Embryonic facial prominence (tissue), 1 donor: ENCODE measurements at regions not wholly inside any gene's neighbourhood (a gene's known extent, or its start where the extent isn't known, plus 50 kb on each side); places are given as distances from the start of the nearest gene placed in this dataset.
"Not testable (repeated sequence)": the region's sequence is repeated elsewhere in the genome, so short reads cannot be mapped to it uniquely, and the experiment has no call there.

Experiments
- DNase-seq: peaks from one replicate; pipeline ENCODE4 v3.0.0-alpha.2; 2016; ENCODE audit errors: extremely low spot score

- DNase-seq: no peak
These were observed 121.8 kb downstream of the KCNA5 start for GRCh38 chr12:5165296-5165970.

DNA sequence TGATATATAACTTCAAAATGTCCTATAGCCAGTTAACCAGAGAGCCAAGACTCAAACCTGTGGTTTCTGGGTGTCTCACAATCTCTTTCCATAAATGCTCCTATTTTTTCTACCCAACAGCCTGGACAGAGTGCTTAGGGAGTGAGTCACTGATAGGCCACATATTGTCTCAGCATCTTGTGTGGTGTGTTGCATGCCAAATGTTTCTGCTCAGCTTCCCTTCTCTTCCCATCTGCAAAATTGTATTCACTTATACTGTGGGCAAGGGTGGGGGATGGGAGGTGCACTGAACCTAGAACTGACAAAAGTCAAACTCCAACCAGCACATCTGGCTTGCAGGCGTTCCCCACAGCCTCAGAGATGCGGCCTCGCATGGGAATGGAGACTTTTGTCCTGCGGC is 123.3 kb downstream of the KCNA5 start:
- DNase-seq: no peak

GRCh38 chr12:5168148-5168547 is 124.5 kb downstream of the KCNA5 start:
- no peak for DNase-seq

DNA sequence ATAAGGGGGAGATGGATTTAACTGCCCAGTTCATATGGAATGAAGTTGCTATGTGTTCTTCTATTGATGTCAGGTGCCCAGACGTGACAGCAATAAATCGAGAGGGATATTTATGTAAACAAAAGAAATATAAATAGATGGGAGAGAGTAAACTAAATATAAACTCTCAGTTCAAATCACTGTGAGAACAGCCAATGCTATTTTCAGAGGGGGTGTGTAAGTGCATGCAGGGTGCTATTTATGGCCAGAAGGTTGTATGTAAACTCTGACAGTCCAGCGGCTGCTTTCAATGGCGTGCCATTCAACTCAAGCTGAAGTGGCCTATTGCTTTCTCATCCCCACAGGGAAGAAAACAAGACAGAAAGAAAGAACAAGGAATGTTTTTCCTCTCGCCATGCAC is 127.2 kb downstream of the KCNA5 start:
- DNase-seq: no peak

- no peak for DNase-seq
These were observed 128.0 kb downstream of the KCNA5 start for GRCh38 chr12:5171701-5172100.

GRCh38 chr12:5172886-5173285 is 129.2 kb downstream of the KCNA5 start:
- DNase-seq: no peak

GRCh38 chr12:5173511-5174011 is 129.9 kb downstream of the KCNA5 start:
- DNase-seq: no peak

- DNase-seq: not testable (repeated sequence)
These were observed 131.7 kb downstream of the KCNA5 start for GRCh38 chr12:5175415-5175814.

- DNase-seq: no peak
These were observed 132.4 kb downstream of the KCNA5 start for GRCh38 chr12:5176036-5176435.

- DNase-seq: no peak
These were observed 133.4 kb downstream of the KCNA5 start for GRCh38 chr12:5177096-5177495.

DNA sequence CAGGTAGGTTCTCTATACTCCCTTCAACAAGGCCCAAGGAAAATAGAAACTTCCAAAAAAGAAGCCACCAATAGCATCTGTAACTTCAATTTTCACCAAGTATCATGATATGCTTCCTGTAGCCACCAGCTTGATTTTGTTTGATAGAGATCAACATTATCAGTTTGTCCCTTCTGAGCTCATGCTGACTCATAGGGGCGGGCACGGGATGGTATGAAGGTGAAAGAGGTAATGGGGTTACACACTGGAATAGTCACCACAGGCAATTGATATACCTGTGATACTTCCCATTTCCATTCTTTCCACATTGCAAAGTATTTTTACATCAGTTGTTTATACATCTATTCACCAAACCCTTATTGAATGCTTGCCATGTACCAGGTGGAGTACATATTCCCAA is 134.1 kb downstream of the KCNA5 start:
- no peak for DNase-seq

- DNase-seq: no peak
These were observed 134.9 kb downstream of the KCNA5 start for GRCh38 chr12:5178571-5178970.

DNA sequence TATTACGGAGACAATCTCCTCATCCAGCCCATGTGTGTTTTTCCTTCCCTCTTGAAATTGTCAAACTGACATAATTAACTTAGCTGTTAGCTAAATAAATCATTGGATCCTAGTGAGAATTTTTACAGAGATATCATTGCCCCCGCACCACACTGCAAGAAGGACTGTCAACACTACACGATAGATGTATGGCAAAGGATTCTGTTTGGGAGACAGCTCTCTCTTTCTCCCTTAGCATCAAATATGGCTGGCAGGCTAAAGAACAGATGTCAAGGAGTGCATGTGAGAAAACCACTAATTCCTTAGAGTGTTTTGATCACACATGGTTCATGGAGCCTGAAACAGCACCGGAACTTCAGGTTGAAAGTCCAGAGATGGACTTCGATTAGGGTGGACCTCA is 136.8 kb downstream of the KCNA5 start:
- no peak for DNase-seq

- DNase-seq: no peak
These were observed 140.5 kb downstream of the KCNA5 start for GRCh38 chr12:5184186-5184585.

GRCh38 chr12:5185435-5186069 is 141.9 kb downstream of the KCNA5 start:
- no peak for DNase-seq

DNA sequence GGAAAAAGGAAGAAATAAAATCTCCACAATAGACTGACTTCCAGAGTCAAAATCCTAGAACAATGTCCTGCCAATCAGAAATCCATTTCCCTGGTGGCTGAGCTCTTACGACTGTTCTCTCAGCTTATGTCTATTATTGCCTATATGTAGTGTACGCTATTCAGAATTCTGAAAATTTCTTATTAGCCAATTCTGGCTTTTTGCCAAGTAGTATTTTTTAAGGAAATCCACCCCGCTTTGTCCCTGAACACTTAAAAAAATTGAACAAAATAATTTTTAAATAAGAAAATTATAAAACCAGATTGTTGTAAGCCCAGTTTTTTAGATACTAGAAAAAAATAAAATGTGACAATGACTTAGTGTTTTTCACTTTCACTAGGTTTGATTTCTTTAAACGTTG is 143.0 kb downstream of the KCNA5 start:
- DNase-seq: no peak

DNA sequence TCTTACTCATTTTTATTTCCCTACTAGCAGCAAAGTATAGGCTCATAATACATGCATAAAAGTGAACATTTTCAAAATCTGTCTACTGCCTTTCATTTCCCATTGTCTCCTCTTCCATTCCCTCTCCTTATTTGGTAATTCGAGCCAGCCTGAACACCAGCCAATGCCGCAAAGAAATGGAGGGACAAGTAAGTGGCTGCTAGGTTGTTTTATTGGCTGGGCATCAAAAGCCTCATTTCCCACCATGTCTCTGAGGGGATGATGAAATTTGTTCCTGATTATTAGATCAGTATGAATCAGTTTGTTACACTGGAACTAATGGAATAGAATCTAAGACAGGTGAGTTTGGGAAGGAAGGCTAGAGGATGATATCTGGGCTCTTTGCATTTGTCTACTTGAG is 143.5 kb downstream of the KCNA5 start:
- DNase-seq: no peak

- no peak for DNase-seq
These were observed 144.8 kb downstream of the KCNA5 start for GRCh38 chr12:5188472-5188871.

- DNase-seq: no peak
These were observed 145.5 kb downstream of the KCNA5 start for GRCh38 chr12:5189173-5189572.

DNA sequence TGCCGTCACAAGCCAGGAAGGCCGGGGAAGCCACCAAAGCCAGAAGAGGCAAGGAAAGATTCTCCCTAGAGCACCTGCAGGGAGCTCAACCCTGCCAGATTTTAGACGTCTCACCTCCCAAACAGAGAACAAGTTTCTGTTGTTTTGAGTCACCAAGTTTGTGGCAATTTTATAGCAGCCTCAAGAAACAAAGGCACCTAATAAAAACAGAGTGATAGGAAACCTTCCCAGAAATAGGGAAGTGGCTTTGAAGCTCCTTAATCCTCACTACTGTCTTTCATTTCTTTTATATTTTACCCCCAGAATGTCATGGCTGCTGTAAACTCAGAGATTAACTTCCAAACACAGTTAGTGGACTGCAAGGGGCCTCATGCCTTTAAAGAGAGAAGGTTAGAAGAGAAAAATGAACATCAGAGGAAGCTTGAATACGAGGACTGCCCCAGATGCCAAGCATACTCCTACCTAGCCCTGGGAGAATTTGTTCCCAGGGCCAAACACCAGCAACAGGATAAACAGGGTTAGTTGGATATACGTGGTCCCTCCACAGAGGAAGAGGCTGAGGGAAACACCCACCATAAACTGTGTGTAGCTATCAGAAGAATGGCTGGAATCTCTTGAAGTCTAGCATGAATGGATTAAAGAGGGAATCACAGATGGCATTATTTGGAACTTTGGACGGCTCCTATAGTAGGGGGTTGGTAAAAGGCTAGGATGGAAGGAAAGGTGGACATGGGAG is 148.3 kb downstream of the KCNA5 start:
- no peak for DNase-seq

DNA sequence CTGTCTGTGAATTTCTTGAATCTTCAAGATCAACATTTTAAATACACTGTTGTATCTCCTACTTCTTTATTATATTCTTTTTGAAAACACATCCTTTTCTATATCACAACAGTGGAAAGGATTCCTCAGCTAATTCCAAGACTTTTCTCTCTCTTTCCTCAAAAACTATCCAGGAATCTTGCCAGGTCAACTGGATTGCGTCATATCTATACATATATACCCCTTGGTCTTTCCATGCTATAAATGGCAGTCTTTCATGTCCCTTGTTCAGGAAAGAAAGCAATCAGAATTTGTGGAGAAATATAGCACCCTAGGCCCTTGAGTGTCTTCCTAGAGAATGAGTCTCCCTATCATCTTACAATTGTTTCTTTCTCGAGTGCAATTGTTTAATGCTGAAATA is 149.0 kb downstream of the KCNA5 start:
- no peak for DNase-seq

GRCh38 chr12:5194306-5194705 is 150.6 kb downstream of the KCNA5 start:
- no peak for DNase-seq

GRCh38 chr12:5195244-5195643 is 151.6 kb downstream of the KCNA5 start:
- DNase-seq: no peak
